ENCODE measurements at regions not wholly inside any gene's neighbourhood (a gene's known extent, or its start where the extent isn't known, plus 50 kb on each side); places are given as distances from the start of the nearest gene placed in this dataset.

DNA sequence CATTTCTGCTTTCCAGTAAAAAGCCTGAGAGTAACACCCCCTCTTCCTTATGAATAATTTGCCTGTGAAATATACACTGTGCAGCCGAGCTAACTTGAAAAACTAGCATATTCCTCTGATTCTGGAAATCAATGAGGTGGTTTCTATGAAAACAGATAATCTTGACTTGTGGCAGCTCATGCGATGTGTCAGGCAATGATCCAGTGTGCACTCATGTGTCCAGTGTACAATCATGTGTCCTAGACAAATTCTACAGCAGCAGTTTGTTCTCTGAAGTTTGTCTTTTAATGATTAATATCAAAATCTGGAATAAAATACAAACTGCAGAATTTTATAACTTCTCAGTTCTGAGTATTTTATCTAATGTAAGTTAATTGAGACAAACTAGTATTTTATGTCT, 2213.9 kb upstream of the PCDH20 start:
- Histone ChIP-seq H3K9me3 (ENCODE audit: control insufficient read depth, insufficient read depth, low read length) (no peaks in the 10 kb centered on the region), H3K27me3 (ENCODE audit: control insufficient read depth, insufficient read depth, low read length) (no peaks in the 10 kb centered on the region), H3K27ac (ENCODE audit: low read depth, low read length) (no peak overlapping the region), H3K4me3 (ENCODE audit: low read depth, low read length) (no peak overlapping the region)
- ChIA-PET POLR2A (no interaction called here), CTCF (no interaction called here)
- TF ChIP-seq, protein P1, sequence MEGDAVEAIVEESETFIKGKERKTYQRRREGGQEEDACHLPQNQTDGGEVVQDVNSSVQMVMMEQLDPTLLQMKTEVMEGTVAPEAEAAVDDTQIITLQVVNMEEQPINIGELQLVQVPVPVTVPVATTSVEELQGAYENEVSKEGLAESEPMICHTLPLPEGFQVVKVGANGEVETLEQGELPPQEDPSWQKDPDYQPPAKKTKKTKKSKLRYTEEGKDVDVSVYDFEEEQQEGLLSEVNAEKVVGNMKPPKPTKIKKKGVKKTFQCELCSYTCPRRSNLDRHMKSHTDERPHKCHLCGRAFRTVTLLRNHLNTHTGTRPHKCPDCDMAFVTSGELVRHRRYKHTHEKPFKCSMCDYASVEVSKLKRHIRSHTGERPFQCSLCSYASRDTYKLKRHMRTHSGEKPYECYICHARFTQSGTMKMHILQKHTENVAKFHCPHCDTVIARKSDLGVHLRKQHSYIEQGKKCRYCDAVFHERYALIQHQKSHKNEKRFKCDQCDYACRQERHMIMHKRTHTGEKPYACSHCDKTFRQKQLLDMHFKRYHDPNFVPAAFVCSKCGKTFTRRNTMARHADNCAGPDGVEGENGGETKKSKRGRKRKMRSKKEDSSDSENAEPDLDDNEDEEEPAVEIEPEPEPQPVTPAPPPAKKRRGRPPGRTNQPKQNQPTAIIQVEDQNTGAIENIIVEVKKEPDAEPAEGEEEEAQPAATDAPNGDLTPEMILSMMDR (IDR thresholded peaks at IDR 0.05; ENCODE audit: low read depth, low read length), result no peak
- DNase-seq (ENCODE audit: low read depth, low spot score), result no peak

DNA sequence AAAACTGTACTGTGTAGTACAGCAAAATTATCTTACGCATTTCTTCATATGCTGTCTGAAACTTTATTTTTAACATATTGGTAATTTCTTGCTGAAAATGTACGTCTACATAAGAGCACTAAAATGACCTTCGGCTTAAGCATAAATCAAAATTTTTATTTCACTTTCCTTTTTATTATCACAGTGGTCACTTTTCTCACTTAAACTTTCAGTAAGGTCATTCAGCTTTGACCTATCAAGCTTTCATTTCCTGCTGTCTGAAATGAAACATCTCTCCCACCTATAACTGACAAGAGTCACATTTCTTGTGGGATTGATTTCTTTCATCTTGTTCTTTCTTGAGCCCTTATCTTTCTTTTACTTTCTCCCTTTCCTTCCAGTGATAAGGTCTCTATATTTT, 2212.7 kb upstream of the PCDH20 start:
- no peak for DNase-seq (ENCODE audit: low read depth, low spot score)

DNA sequence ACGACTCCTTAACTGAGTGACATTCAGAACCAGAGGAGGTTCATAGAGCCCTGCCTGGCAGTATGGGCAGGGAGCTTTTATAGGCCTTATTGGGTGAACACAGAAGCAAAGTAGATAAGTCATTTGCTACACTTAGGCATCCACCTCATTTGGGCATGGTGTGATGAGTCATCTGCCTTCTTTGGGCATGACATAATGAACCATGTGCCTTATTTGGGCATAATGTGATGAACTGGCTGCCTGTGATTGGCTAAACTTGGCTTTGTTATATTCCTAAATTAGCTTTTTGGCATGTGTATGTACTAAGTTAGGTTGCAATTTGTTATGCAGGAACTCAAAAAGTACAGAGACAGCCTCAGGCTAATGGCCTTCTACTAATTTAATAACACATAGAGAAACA, 2210.2 kb upstream of the PCDH20 start:
- no peak for DNase-seq (ENCODE audit: low read depth, low spot score)
- TF ChIP-seq, protein P1 (IDR thresholded peaks at IDR 0.05; ENCODE audit: low read depth, low read length), result no peak
- H3K27ac ChIP-seq (ENCODE audit: low read depth, low read length), result no peak overlapping the region
- H3K4me3 ChIP-seq (ENCODE audit: low read depth, low read length), result no peak overlapping the region
- no peaks in the 10 kb centered on the region for H3K9me3 ChIP-seq (ENCODE audit: control insufficient read depth, insufficient read depth, low read length)
- ChIA-PET POLR2A (no interaction called here), CTCF (no interaction called here)
- no peaks in the 10 kb centered on the region for H3K27me3 ChIP-seq (ENCODE audit: control insufficient read depth, insufficient read depth, low read length)

More for the DNA sequence above, 2212.7 kb upstream of the PCDH20 start:
- Histone ChIP-seq H3K9me3 (ENCODE audit: control insufficient read depth, insufficient read depth, low read length) (no peaks in the 10 kb centered on the region), H3K27me3 (ENCODE audit: control insufficient read depth, insufficient read depth, low read length) (no peaks in the 10 kb centered on the region), H3K27ac (ENCODE audit: low read depth, low read length) (no peak overlapping the region), H3K4me3 (ENCODE audit: low read depth, low read length) (no peak overlapping the region)
- TF ChIP-seq, protein P1 (IDR thresholded peaks at IDR 0.05; ENCODE audit: low read depth, low read length), result no peak
- CTCF ChIA-PET, result no interaction called here
- POLR2A ChIA-PET, result no interaction called here

DNA sequence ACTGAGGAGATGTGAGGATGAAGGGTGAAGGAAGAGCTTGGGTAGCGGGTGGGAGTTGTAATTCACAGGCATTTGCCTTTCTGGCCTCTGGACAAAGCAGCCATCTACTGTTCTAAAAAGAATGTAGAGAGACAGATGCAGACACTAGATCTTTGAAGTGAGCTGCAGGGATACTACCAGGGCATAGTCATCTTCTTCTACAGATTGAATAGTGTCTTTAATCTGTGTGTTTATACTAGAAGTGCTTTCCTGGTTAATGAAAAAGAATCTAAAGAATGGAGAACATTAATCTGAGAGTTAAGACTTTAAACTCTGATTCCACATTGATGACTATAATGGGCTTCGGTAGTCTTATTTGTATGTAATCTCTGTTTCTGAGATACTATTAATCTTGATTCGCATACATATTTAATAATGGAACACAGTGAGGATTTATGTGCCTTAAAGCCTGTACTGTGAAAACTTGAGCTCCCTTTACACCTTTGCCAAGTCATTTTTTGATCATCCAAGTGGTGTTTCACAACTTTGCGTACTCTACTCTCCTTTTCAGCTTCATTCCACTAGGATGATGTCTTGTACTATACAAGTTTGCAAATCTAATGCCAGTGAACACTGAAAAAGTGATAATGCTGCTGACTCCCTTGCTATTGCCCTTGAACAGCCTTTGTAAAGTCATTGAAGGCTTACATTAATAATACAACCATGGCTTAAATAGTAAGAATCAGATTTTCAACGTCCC, 2199.4 kb upstream of the PCDH20 start:
- Histone ChIP-seq H3K4me3 (ENCODE audit: low read depth, low read length) (no peak overlapping the region), H3K27ac (ENCODE audit: low read depth, low read length) (no peak overlapping the region), H3K9me3 (ENCODE audit: control insufficient read depth, insufficient read depth, low read length) (no peaks in the 10 kb centered on the region), H3K27me3 (ENCODE audit: control insufficient read depth, insufficient read depth, low read length) (no peaks in the 10 kb centered on the region)
- peak; percentile 10 for DNase-seq (ENCODE audit: low read depth, low spot score)
- POLR2A ChIA-PET, result no interaction called here
- CTCF ChIA-PET, result no interaction called here
- TF ChIP-seq, protein P1 (IDR thresholded peaks at IDR 0.05; ENCODE audit: low read depth, low read length), result no peak

DNA sequence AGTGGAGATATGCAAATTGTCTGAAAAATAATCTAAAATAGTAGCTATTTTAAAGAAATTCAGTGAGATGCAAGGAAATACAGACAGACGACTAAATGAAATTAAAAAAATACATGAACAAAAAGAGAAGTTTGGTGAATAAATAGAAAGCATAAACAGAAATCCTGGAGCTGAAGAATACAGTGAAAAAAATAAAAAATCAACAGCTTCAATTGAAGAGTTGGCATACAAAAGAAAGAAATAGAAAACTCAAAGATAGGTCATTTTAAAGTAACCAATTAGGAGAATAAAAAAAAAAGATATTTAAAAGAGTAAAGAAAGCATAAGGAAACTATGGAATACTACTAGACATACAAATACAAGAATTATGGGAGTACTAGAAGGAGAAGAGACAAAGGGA, 2191.5 kb upstream of the PCDH20 start:
- POLR2A ChIA-PET, result no interaction called here

More for the DNA sequence above, 2191.5 kb upstream of the PCDH20 start:
- Histone ChIP-seq H3K4me3 (ENCODE audit: low read depth, low read length) (no peak overlapping the region), H3K9me3 (ENCODE audit: control insufficient read depth, insufficient read depth, low read length) (peaks cover 6% of the 10 kb centered on the region; the same call in 1 of the 2 replicates), H3K27ac (ENCODE audit: low read depth, low read length) (no peak overlapping the region), H3K27me3 (ENCODE audit: control insufficient read depth, insufficient read depth, low read length) (no peaks in the 10 kb centered on the region)
- TF ChIP-seq, protein P1 (IDR thresholded peaks at IDR 0.05; ENCODE audit: low read depth, low read length), result no peak
- no peak for DNase-seq (ENCODE audit: low read depth, low spot score)
- CTCF ChIA-PET, result no interaction called here

All from AG04450 (cell line).